ENCODE measurements at regions not wholly inside any gene's neighbourhood (a gene's known extent, or its start where the extent isn't known, plus 50 kb on each side); places are given as distances from the start of the nearest gene placed in this dataset.

GRCh38 chr14:101508196-101508947 is 52.9 kb upstream of the DIO3 start:
- intact Hi-C loops (cut with micrococcal nuclease): no loop called here

GRCh38 chr14:101508948-101509729 is 52.2 kb upstream of the DIO3 start:
- intact Hi-C loops (cut with micrococcal nuclease): no loop called here

GRCh38 chr14:101509730-101510371 is 51.4 kb upstream of the DIO3 start:
- intact Hi-C loops (cut with micrococcal nuclease): no loop called here

GRCh38 chr14:101511199-101511598 is 50.1 kb upstream of the DIO3 start:
- intact Hi-C loops (cut with micrococcal nuclease): no loop called here

Measured in T-helper 1 cell treated with Interleukin-12 subunit alpha and Interleukin-12 subunit beta and Interleukin-4 antibody, amounts not matched to agents 30 ng/mL and 1 ng/mL, for 36 hours (primary cell).